GM12878 (cell line): ENCODE measurements at regions not wholly inside any gene's neighbourhood (a gene's known extent, or its start where the extent isn't known, plus 50 kb on each side); places are given as distances from the start of the nearest gene placed in this dataset.

Experiments used
- ASH2L ChIP-seq: fragments of 300-600, 200-600 bp; sonication (generic); IDR thresholded peaks from 2 replicates; pipeline ENCODE4 v1.6.1; 2017; ENCODE audit warnings: low read depth, mild to moderate bottlenecking, borderline replicate concordance
- ATF2 ChIP-seq: IDR thresholded peaks from 2 replicates; pipeline ENCODE4 v1.6.1; 2012; ENCODE audit warnings: low read length, inconsistent platforms
- ATF3 ChIP-seq: IDR thresholded peaks from 2 replicates; pipeline ENCODE4 v1.6.1; 2011; ENCODE audit warnings: low read depth, mild to moderate bottlenecking, low read length, moderate library complexity, borderline replicate concordance; ENCODE audit errors: extremely low read depth
- ATF7 ChIP-seq: fragments of 450-650 bp; IDR thresholded peaks from 2 replicates; pipeline ENCODE4 v1.6.1; 2016; ENCODE audit warnings: low read depth, mild to moderate bottlenecking
- BCLAF1 ChIP-seq: fragments of 450-650 bp; IDR thresholded peaks from 2 replicates; pipeline ENCODE4 v1.6.1; 2017; ENCODE audit warnings: antibody characterized with exemption, mild to moderate bottlenecking, moderate library complexity
- BRCA1 ChIP-seq: IDR thresholded peaks from 2 replicates; pipeline ENCODE4 v1.6.1; 2011; ENCODE audit warnings: low read depth, low read length, improper control_type of control experiment
- CREM ChIP-seq: IDR thresholded peaks from 2 replicates; pipeline ENCODE4 v1.6.1; 2014; ENCODE audit warnings: antibody characterized with exemption, low read depth
- ESRRA ChIP-seq: IDR thresholded peaks from 2 replicates; pipeline ENCODE4 v1.6.1; 2012; ENCODE audit warnings: mild to moderate bottlenecking, low read length, improper control_type of control experiment
- MTA2 ChIP-seq: fragments of 450-650 bp; IDR thresholded peaks from 2 replicates; pipeline ENCODE4 v1.6.1; 2016; ENCODE audit warnings: low read depth, mild to moderate bottlenecking, moderate library complexity
- MTA3 ChIP-seq: IDR thresholded peaks from 2 replicates; pipeline ENCODE4 v1.6.1; 2012; ENCODE audit warnings: low read length, inconsistent platforms, borderline replicate concordance
- PBX3 ChIP-seq: IDR thresholded peaks from 2 replicates; pipeline ENCODE4 v1.6.1; 2011; ENCODE audit warnings: mild to moderate bottlenecking, low read depth, low read length, moderate library complexity; ENCODE audit not compliant: insufficient replicate concordance
- PML ChIP-seq: IDR thresholded peaks from 2 replicates; pipeline ENCODE4 v1.6.1; 2012; ENCODE audit warnings: low read length, inconsistent platforms
- SIX5 ChIP-seq: IDR thresholded peaks from 2 replicates; pipeline ENCODE4 v1.6.1; 2011; ENCODE audit warnings: mild to moderate bottlenecking, low read depth, low read length, moderate library complexity; ENCODE audit not compliant: severe bottlenecking
- SMAD1 ChIP-seq: fragments of 450-650 bp; IDR thresholded peaks from 2 replicates; pipeline ENCODE4 v1.6.1; 2018; ENCODE audit warnings: mild to moderate bottlenecking, low read depth; ENCODE audit not compliant: partially characterized antibody
- SREBF2 ChIP-seq: IDR thresholded peaks from 2 replicates; pipeline ENCODE4 v1.6.1; 2012; ENCODE audit warnings: mild to moderate bottlenecking, low read length
- SUZ12 ChIP-seq: fragments of 200-600 bp; sonication (generic); IDR thresholded peaks from one replicate; pipeline ENCODE4 v1.6.1; 2018; ENCODE audit warnings: antibody characterized with exemption, mild to moderate bottlenecking; ENCODE audit not compliant: unreplicated experiment
- USF1 ChIP-seq: IDR thresholded peaks from 2 replicates; pipeline ENCODE4 v1.6.1; 2011; ENCODE audit warnings: borderline replicate concordance, low read depth, mild to moderate bottlenecking, moderate library complexity, mixed read lengths, low read length; ENCODE audit not compliant: insufficient read depth; ENCODE audit errors: extremely low read length
- ZBTB4 ChIP-seq: fragments of 450-650 bp; formaldehyde crosslinking; IDR thresholded peaks from 2 replicates; pipeline ENCODE4 v1.4.0; 2022; ENCODE audit warnings: mild to moderate bottlenecking, moderate library complexity

GRCh38 chr2:20525041-20526035 lies 78.5 kb downstream of the RHOB start (continued):
- TF ChIP-seq BCLAF1 (no peak), SREBF2 (no peak), SUZ12 (no peak), ATF7 (peak; percentile 65), ZBTB4 (CRISPR knock-in tag) (no peak), USF1 (no peak), MTA3 (peak; percentile 6; the same call in 1 of the 2 replicates), MTA2 (peak; percentile 72; the same call in 1 of the 2 replicates), ESRRA (no peak), CREM (peak; percentile 66; the same call in 1 of the 2 replicates), SMAD1 (no peak), BRCA1 (no peak), ATF2 (no peak), PML (no peak), PBX3 (no peak), SIX5 (no peak), ATF3 (no peak), ASH2L (no peak)
